ENCODE measurements at regions not wholly inside any gene's neighbourhood (a gene's known extent, or its start where the extent isn't known, plus 50 kb on each side); places are given as distances from the start of the nearest gene placed in this dataset.

DNA sequence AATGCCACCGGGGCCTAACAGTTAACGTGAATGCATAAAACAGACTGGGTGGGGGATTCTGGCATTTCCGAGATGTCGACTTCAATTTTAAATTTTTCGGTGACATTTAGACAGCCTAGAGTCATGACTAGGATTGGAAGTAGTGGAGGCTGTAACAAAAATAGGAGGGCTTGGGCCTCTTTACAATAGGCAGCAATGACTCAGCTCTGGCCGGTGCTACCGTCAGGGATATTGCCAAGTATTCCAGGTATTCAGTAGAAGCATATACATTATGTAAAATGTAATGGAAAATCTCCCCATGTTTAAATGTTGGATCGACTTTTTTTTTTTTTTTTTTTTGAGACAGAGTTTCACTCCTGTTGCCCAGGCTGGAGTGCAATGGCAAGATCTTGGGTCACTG, 136.2 kb upstream of the STMND1 start (continued):
- TF ChIP-seq TEAD4 (IDR thresholded peaks at IDR 0.05; ENCODE audit: borderline replicate concordance, insufficient read depth) = no peak
- TF ChIP-seq, protein P1, sequence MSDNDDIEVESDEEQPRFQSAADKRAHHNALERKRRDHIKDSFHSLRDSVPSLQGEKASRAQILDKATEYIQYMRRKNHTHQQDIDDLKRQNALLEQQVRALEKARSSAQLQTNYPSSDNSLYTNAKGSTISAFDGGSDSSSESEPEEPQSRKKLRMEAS (IDR thresholded peaks at IDR 0.05; ENCODE audit: low read depth) = no peak
- TF ChIP-seq NFIC (IDR thresholded peaks at IDR 0.05; ENCODE audit: borderline replicate concordance) = 0 out of 2 replicates have a peak, but pooled peaks have one; percentile 29
- TF ChIP-seq SMC3 (IDR thresholded peaks at IDR 0.05; ENCODE audit: low read depth, low read length) = no peak
- TF ChIP-seq, protein P2, sequence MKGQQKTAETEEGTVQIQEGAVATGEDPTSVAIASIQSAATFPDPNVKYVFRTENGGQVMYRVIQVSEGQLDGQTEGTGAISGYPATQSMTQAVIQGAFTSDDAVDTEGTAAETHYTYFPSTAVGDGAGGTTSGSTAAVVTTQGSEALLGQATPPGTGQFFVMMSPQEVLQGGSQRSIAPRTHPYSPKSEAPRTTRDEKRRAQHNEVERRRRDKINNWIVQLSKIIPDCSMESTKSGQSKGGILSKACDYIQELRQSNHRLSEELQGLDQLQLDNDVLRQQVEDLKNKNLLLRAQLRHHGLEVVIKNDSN (IDR thresholded peaks at IDR 0.05; ENCODE audit: borderline replicate concordance, low read depth) = no peak
- no peak for TF ChIP-seq EZH2phosphoT487 (IDR thresholded peaks at IDR 0.05; ENCODE audit: borderline replicate concordance, low read depth)
- TF ChIP-seq FOXJ3 (CRISPR knock-in tag; IDR thresholded peaks at IDR 0.05) = no peak

DNA sequence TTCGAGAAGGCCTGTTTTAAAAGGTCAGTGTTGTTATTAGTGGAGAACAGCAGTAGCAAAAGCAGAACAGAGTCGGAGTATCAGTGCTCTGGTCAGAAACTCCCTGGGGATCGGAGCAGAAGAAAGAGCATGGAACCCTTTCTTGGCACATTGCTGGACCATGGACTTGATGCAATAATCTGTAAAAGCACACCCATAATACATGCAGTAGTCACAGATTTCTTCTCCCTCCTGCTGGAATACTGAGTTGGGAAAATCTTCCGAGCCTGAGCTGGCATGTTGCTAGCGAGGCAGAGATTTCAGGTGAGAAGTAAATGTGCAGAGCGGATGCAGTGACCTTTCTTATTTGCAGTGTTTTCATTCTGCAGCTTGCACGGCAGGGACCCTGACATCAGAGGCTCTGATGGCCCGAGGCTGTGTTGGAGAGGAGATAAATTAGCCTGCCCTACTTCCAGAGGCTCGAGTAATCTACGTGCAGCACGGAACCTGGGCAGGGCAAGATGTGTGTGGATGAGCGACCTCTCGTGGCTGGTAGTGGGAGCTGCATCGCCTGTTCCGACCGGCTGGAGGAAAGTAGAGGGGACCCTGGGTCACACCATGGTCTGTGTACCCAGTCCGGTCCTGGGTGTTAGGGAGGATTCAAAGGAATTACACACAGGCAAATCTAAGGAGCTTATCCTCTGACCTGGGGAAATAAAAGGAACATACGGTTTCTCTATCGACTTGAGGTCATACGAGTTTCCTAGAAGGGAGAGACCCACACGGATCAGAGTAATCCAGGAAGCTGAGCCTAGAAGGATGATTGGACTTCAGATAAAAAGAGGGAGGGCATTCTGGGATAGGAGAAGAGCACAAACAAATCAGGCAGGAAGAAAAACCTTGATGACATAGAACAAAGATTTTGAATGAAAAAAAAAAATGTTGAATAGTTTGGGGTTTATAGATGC, 137.0 kb upstream of the STMND1 start:
- H4K20me1 ChIP-seq (ENCODE audit: insufficient read depth) = no peaks in the 10 kb centered on the region
- no peaks in the 10 kb centered on the region for H3K79me2 ChIP-seq (ENCODE audit: insufficient read depth)
- H3K9ac ChIP-seq = no peak overlapping the region
- peaks cover 4% of the 10 kb centered on the region for H3F3A ChIP-seq (replicated peaks; ENCODE audit: insufficient read depth)
- no peak overlapping the region for H3K27ac ChIP-seq (ENCODE audit: low read depth in 2 of 2, low read length in 1 of 2)
- no peak overlapping the region; a peak in 2 of 4 replicates for H3K4me3 ChIP-seq (ENCODE audit: low read depth in 2 of 2, low read length in 1 of 2)
- DNase-seq = peak; percentile 70
- ChIA-PET POLR2A (no interaction called here), CTCF (interaction anchor here (0.6 to 4.8 kb wide), 52 partner anchors 8 to 631 kb away, joined by 3 to 48 read pairs (median 4); partner anchors contain the start of gene ATXN1)
- no peaks in the 10 kb centered on the region for H3K9me3 ChIP-seq
- H2AFZ ChIP-seq (ENCODE audit: low read depth) = peak overlapping the region; percentile 32
- WGBS (ENCODE audit: low lambda C conversion rate) = 34% methylated on average over 20 of the region's 21 CpGs
- no peaks in the 10 kb centered on the region for H3K36me3 ChIP-seq (replicated peaks in 1 of 2; ENCODE audit: control insufficient read depth in 1 of 2, insufficient read depth in 2 of 2, low read length in 1 of 2)
- H3K4me1 ChIP-seq (ENCODE audit: control insufficient read depth in 1 of 2, insufficient read depth in 2 of 2, low read depth in 1 of 2, low read length in 1 of 2) = peaks cover 5 to 30% of the 10 kb centered on the region in 2 experiments
- no peaks in the 10 kb centered on the region for H3K27me3 ChIP-seq (ENCODE audit: insufficient read depth)
- H3K9me2 ChIP-seq = no peaks in the 10 kb centered on the region
- H3K4me2 ChIP-seq = no peak overlapping the region
- TF ChIP-seq, protein P3, sequence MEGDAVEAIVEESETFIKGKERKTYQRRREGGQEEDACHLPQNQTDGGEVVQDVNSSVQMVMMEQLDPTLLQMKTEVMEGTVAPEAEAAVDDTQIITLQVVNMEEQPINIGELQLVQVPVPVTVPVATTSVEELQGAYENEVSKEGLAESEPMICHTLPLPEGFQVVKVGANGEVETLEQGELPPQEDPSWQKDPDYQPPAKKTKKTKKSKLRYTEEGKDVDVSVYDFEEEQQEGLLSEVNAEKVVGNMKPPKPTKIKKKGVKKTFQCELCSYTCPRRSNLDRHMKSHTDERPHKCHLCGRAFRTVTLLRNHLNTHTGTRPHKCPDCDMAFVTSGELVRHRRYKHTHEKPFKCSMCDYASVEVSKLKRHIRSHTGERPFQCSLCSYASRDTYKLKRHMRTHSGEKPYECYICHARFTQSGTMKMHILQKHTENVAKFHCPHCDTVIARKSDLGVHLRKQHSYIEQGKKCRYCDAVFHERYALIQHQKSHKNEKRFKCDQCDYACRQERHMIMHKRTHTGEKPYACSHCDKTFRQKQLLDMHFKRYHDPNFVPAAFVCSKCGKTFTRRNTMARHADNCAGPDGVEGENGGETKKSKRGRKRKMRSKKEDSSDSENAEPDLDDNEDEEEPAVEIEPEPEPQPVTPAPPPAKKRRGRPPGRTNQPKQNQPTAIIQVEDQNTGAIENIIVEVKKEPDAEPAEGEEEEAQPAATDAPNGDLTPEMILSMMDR (IDR thresholded peaks at IDR 0.05) = peak; percentile 94
- TF ChIP-seq TEAD4 (IDR thresholded peaks at IDR 0.05; ENCODE audit: borderline replicate concordance, insufficient read depth) = no peak
- TF ChIP-seq FOXM1 (IDR thresholded peaks at IDR 0.05; ENCODE audit: low read depth) = no peak
- TF ChIP-seq RXRA (IDR thresholded peaks at IDR 0.05; ENCODE audit: borderline replicate concordance, low read depth) = no peak
- TF ChIP-seq, protein P4, sequence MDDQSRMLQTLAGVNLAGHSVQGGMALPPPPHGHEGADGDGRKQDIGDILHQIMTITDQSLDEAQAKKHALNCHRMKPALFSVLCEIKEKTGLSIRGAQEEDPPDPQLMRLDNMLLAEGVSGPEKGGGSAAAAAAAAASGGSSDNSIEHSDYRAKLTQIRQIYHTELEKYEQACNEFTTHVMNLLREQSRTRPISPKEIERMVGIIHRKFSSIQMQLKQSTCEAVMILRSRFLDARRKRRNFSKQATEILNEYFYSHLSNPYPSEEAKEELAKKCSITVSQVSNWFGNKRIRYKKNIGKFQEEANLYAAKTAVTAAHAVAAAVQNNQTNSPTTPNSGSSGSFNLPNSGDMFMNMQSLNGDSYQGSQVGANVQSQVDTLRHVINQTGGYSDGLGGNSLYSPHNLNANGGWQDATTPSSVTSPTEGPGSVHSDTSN (IDR thresholded peaks at IDR 0.05) = no peak
- TF ChIP-seq NRF1 (IDR thresholded peaks at IDR 0.05; ENCODE audit: low read depth, low read length) = no peak
- TF ChIP-seq SMC3 (IDR thresholded peaks at IDR 0.05; ENCODE audit: low read depth, low read length) = peak; percentile 92
- TF ChIP-seq CHD2 (IDR thresholded peaks at IDR 0.05; ENCODE audit: low read length, partially characterized antibody) = no peak
- TF ChIP-seq FOSL2 (IDR thresholded peaks at IDR 0.05; ENCODE audit: borderline replicate concordance, low read depth) = no peak
- peak; percentile 87 for TF ChIP-seq RAD21 (IDR thresholded peaks at IDR 0.05; ENCODE audit: low read length)
- no peak for TF ChIP-seq NFIC (IDR thresholded peaks at IDR 0.05; ENCODE audit: borderline replicate concordance)
- TF ChIP-seq, protein P1 (IDR thresholded peaks at IDR 0.05; ENCODE audit: low read depth) = no peak
- TF ChIP-seq SIN3A (IDR thresholded peaks at IDR 0.05; ENCODE audit: borderline replicate concordance, low read depth, low read length) = no peak
- TF ChIP-seq RFX5 (IDR thresholded peaks at IDR 0.05; ENCODE audit: low read length) = no peak
- TF ChIP-seq ELF1 (IDR thresholded peaks at IDR 0.05) = no peak
- TF ChIP-seq MEF2A (IDR thresholded peaks at IDR 0.05; ENCODE audit: borderline replicate concordance, low read depth) = no peak
- TF ChIP-seq JUND (IDR thresholded peaks at IDR 0.05) = no peak
- TF ChIP-seq, protein P5, sequence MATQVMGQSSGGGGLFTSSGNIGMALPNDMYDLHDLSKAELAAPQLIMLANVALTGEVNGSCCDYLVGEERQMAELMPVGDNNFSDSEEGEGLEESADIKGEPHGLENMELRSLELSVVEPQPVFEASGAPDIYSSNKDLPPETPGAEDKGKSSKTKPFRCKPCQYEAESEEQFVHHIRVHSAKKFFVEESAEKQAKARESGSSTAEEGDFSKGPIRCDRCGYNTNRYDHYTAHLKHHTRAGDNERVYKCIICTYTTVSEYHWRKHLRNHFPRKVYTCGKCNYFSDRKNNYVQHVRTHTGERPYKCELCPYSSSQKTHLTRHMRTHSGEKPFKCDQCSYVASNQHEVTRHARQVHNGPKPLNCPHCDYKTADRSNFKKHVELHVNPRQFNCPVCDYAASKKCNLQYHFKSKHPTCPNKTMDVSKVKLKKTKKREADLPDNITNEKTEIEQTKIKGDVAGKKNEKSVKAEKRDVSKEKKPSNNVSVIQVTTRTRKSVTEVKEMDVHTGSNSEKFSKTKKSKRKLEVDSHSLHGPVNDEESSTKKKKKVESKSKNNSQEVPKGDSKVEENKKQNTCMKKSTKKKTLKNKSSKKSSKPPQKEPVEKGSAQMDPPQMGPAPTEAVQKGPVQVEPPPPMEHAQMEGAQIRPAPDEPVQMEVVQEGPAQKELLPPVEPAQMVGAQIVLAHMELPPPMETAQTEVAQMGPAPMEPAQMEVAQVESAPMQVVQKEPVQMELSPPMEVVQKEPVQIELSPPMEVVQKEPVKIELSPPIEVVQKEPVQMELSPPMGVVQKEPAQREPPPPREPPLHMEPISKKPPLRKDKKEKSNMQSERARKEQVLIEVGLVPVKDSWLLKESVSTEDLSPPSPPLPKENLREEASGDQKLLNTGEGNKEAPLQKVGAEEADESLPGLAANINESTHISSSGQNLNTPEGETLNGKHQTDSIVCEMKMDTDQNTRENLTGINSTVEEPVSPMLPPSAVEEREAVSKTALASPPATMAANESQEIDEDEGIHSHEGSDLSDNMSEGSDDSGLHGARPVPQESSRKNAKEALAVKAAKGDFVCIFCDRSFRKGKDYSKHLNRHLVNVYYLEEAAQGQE (IDR thresholded peaks at IDR 0.05; ENCODE audit: low read depth, low read length) = no peak
- TF ChIP-seq GATA2 (CRISPR knock-in tag; IDR thresholded peaks at IDR 0.05) = peak; percentile 41; the same call in 1 of the 2 replicates
- no peak for TF ChIP-seq EZH2phosphoT487 (IDR thresholded peaks at IDR 0.05; ENCODE audit: borderline replicate concordance, low read depth)
